Hindlimb muscle (tissue), 1 donor: ENCODE measurements at regions not wholly inside any gene's neighbourhood (a gene's known extent, or its start where the extent isn't known, plus 50 kb on each side); places are given as distances from the start of the nearest gene placed in this dataset.

Source experiments
- DNase-seq: peaks from one replicate; pipeline ENCODE4 v3.0.0-alpha.2; 2013

DNA sequence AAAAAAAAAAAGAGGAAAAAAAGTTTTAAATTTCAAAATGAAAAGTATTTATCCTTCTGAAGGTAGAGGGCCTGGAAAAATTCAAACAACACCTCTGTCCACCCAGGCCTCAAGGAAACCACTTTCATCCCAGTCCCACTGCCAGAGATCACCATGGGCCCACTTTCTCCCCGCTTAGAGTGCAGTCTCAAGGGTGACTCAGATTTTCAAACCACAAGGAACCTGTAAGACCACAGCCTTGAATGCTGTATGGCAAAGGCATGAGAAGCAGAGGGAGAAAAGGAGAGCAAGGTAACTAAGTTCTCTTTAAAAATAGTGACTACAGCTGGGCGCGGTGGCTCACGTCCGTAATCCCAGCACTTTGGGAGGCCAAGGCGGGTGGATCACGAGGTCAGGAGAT lies 87.9 kb upstream of the PACRGL start:
- no peak for DNase-seq

DNA sequence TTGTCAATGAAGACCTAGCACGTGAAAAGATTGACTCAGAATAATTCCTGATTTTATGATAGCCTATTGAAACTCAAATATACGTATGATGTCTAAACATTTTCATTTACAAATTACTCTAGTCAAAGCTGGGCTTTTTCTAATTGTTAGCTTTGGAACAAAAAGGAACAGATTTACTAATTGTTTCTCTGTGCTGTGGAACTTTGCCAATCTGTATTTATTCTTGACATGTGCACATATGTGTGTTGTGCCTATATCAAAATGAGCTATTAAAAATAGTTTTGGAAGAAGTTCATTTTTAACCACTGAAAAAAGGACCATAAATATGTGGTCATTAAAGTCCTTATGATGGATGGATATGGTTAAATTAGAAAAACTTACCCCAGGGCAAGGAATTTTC lies 85.4 kb upstream of the PACRGL start:
- DNase-seq: no peak

DNA sequence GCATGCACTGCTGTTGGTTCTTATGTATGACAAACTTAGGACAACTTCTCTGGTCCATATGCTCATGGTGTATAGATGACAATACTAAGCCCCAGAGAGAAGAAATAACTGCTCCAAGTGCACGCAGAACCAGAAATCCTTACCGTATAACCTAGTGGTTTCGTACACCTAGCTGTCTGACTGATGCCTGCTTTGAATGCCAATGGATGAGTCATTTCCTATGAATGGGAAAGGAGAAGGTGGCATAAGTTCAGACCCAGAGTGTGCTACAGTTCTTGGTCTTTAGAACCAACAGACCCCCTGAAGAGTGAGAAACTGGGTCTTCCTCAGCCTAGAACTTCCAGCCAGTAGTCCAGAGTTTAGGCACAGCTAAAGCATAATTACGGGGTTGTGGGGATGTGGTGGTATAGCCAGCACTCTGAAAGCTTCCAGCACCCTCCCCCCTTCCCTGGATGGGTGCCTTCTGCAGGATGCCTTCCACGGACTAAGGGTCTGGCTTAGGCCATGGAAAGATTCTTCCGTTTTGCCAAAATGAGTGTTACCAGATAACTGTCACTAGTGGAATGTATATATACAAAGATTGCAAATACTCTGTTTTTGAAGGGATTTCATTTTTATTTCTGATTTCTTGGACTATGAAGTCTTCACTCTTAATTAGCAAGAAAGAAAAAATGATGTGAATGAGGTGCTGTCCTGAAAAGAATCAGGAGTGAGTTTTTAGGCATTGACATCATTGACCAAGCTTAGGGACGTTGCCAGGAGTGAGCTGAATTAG lies 84.6 kb upstream of the PACRGL start:
- DNase-seq: no peak

DNA sequence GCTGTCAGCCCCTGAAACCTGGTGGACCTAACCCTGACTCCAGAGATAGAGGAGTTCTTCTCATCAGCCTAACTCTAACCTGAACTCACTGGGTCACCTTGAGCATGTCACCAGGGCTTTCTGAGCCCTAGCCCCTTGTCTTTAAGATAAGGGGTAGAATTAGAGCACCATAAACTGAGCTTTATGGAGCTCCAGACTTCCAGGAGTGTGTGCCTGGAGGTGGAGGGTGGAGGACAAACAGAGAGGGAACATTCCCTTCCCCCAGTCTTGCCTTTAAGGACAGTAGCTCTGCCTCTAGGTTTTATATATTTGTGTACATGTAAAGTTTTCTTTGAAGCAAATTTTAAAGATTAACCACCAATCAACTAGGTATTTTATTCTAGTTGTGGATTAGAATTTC lies 83.9 kb upstream of the PACRGL start:
- DNase-seq: no peak

DNA sequence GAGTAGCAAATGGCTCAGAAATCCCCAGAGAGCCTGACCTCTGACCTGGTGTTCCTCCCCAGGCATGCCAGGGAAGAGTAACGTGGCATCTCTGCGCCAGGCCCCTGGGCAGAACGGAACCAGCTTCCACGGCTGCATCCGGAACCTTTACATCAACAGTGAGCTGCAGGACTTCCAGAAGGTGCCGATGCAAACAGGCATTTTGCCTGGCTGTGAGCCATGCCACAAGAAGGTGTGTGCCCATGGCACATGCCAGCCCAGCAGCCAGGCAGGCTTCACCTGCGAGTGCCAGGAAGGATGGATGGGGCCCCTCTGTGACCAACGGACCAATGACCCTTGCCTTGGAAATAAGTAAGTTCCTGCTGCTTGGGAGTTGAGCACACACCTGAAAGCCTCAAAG lies 83.4 kb upstream of the PACRGL start:
- DNase-seq: no peak

DNA sequence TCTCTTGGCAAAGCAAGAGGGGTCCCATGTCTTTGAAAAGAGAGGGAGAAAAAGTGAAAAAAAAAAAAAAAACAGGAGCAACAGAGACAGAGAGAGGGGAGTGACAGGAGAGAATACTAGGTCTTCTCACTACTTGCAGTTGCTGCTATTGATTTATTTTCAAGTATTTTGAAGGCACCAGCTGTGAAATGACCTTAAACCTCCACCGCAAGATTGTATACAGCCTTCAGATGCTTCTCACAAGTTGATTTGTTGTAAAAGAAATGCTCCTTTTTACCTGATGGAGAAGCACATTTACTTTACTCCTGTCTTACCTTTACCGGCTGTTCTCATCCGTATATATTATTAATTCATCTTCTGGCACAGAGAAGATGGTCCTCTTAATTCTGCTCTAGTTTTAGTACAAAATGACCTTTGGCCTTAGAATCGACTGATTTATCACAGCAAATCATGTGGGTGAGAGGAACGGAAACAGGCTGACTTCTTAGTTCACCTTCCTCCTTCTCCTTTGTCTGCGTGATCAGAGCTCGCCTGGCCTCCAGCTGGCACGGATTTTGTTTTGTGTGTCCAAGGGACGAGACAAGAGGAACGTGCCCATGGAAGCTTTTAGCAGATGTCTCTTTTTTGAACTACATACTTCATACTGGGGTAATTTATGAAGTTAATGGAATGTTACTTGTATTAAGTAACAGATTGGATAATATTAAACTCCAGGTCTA lies 82.4 kb upstream of the PACRGL start:
- peak; percentile 68 for DNase-seq

DNA sequence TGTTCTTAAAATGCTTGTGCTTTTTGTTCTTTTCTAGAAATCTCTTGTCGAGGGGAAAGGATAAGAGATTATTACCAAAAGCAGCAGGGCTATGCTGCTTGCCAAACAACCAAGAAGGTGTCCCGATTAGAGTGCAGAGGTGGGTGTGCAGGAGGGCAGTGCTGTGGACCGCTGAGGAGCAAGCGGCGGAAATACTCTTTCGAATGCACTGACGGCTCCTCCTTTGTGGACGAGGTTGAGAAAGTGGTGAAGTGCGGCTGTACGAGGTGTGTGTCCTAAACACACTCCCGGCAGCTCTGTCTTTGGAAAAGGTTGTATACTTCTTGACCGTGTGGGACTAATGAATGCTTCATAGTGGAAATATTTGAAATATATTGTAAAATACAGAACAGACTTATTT lies 81.5 kb upstream of the PACRGL start:
- DNase-seq: no peak

DNA sequence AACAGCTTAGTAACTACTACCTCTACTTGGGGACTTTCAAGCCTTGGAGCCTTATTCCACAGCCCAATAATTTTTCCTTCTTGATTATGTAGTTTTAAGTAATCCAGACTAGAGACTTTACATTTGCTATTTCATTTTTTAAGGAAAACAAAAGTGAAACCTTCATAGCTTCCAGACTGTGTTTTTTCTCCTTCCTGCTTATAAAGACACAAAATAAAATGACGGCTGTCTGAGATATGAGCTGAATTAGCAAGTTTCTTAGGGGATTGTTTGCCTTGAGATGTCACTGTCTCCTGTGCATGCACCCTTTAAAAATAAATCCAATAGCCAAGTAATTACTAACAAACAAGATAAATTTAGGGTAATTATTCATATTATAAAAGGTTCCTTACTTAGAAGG lies 78.8 kb upstream of the PACRGL start:
- DNase-seq: no peak

DNA sequence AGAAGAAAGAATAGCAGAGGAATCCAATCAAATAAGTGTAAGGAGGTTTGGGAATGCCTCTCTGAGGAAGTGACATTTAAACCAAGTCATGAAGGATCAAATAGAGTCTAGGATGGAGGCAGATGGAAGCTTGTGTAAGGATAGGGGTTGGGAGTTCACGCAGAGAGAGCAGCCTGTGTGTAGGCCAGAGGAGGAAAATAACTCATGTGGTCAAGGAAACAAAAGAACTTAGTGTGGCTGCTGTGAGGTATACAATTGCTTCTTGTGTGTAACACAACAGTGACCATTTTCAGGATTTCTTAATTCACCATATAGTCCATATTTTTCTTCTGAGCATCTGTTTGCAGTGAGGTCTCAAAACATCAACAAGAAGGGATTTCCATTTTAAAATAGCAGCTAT lies 77.6 kb upstream of the PACRGL start:
- no peak for DNase-seq

DNA sequence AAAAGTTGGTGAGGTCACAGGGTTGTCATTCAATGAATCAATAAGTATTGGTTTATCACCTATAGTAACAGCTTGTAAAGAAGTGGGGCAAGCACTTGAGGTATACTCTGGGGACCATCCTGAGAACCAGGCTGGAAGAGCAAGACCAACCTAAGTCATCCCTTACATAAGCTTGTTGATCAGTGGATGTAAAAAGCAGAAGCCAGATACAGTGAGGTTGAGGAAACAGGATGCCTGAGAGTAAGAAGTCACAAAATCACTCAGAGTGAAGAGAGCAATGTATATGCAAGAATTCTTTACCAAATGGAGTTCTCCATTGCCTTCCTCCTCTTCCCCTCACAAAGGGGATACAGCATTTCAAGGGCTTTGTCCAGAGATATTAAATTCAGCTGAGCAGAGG lies 76.3 kb upstream of the PACRGL start:
- DNase-seq: no peak

DNA sequence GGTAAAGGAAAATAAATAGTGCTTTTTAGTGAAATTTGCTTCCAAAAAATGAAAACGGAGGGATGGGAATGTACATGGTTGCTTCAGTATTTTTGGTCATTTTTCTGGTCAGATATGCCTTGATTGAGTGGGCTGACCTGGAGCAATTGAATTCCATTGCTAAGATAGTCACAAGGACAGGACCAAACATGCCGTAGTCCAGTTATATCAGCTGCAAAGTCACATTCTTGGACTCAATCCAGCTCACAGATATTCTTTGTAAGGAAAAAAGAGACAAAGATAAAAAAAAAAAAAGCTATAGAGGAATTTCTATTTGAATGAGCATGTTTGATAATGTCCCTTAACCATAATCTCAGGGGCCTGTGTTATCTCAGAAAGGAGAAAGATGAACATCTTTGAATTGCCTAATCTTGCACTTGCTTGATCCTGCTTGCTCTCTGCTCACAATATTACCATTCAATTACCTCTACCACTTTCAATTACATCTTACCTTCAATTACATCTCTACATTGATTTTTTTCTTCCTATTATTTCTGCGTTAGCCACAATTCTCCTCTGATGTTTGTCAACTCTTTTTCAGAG lies 75.4 kb upstream of the PACRGL start:
- no peak for DNase-seq

DNA sequence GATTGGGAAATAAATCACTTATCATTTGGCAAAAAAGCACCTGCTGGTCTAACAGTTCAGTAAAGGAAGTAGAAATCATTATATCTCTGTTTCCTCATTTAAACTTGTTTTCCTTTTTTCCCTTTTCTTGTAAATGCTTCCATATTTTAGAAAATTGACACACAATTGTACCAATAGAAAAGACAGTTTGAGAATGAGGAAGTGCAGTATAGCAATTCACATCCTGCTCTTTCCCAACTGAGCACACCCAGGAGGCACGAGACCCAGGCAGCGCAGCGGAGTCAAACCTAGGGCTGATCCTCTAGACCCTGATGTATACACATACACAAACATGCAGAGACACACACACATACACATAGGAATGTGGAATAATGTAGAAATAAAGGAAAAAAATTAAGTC lies 74.8 kb upstream of the PACRGL start:
- no peak for DNase-seq

DNA sequence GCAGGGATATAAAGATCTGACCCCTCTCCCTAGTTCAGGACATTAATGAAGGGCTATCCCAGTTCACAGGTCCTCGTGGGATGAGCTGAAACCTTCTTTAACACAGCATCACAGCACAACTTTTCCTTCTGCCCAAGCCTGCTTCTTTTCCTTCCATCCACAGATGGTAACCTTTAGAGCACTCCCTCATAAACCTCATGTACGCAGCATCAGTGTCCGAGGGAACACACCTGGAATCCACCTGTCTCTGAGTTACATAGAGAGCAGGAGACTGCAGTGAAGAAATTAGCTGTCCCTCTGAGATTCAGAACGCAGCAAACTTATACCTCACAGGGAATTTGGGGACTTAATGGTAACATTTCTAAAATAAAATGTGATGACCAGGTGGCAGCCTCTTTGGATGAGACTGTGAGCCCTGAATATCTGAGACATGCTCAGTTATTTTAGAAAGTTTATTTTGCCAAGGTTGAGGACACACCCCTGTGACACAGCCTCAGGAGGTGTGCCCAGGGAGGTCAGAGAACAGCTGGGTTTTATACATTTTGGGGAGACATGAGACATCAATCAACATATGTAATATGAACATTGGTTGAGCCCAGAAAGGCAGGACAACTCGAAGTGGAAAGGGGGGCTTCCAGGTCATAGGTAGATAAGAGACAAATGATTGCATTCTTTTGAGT lies 73.8 kb upstream of the PACRGL start:
- no peak for DNase-seq

DNA sequence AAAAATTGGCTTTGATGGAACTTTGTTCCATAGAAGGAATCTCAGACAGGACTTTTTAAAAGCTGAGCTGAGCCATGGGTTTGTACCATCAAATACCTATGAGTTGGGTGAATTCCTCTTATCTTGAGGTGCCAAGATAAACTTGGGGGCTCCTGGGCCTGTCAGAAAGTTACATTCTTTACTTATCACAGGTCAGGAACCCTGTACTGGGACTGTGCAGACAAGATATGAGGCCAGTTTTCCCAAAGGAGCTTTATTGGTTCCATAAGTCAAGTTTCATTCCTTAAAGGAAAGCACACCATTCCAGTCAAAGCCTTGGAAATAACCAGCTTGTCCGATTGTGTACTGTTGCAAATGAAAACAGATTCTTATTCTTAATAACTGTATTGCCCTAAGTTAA lies 72.4 kb upstream of the PACRGL start:
- no peak for DNase-seq

DNA sequence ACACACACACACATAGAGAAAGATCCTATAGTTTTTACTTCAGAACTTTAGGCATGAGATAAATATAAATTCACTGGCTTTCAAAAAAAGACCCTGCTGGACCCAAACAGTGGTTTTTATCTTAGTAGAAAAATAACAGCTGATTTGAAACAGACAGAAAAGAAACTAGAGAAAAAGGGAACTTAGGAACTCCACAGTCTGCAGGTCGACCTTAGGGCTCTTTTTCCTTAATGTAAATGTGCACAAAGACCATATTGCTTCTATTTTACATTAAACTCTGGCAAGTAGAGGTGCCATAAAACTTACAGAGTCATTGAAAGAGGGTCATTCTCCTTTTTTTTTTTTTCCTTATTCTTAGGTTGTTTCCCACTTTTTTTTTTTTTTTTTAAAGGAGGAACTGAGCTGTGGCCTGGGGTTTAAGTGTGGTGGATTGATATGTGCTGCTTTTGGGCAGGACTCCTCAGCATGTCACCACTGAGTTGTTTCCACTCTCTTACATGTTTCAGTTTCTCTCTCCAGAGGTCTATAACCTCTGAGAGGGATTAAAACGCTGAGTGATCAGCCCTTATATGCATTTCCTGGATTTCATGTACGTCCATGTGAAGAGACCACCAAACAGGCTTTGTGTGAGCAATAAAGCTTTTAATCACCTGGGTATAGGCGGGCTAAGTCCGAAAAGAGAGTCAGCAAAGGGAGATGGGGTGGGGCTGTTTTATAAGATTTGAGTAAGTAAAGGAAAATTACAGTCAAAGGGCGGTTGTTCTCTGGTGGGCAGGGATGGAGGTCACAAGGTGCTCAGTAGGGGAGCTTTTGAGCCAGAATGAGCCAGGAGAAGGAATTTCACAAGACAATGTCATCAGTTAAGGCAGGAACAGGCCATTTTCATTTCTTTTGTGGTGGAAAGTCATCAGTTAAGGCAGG lies 70.8 kb upstream of the PACRGL start:
- no peak for DNase-seq

DNA sequence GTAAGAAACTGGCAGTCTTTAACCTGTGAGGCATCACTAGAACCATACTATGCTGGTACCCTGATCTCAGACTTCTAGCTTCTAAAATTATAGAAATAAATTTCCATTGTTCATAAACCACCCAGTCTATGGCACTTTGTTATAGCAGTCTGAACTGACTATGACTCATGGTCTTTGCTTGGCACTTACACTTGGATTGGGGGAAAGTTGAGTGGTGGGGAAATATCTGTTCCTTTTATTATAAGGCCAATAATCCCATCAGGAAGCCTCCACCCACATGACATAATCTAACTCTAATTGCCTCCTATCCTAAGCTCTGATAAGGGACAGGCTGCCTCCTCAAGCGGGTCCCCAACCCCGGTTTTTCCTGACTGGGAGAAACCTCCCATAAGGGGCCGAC lies 61.4 kb upstream of the PACRGL start:
- DNase-seq: no peak

DNA sequence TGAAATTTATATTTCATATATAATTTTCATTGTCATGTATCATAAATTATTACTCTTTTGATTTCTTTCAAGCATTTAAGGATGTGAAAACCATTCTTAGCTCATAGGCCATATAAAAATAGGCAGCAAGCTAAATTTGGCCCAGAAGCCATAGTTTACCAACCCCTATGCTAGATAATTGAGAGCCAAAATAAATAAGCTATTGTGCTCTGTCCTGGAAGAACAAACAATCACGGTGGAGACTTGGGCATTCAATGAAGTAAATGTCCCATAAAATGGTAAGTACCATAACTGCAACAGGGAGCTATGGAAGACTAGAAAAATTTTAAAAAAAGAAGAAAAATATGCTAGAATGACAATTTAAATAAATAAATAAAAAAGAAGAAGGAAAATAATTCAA lies 60.9 kb upstream of the PACRGL start:
- no peak for DNase-seq

DNA sequence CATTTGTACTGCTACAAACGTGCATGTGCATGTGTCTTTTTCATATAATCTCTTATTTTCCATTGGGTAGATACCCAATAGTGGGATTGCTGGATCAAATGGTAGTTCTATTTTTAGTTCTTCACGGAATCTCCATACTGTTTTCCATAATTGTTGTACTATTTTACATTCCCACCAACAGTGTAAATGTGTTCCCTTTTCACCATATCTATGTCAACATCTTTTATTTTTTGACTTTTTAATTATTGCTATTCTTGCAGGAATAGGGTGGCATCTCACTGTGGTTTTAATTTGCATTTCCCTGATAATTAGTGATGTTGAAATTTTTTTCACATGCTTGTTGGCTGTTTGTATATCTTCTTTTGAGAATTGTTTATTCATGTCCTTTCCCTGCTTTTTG lies 59.3 kb upstream of the PACRGL start:
- no peak for DNase-seq

DNA sequence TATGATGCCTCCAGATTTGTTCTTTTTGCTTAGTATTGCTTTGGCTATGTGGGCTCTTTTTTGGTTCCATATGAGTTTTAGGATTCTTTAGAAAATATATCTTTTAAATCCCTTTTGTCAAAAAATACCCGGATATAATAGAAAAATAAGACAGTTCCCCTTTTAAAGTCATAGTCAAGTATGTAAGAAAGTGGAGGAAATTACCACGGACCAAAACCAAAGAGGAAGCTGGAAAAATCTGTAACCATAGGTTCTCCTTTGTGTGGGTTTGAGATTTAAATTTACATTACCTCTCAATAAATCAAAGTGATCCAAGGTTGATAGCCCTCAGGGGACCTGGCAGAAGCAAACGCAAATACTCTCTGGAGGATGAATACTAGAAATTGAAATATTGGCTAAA lies 58.3 kb upstream of the PACRGL start:
- no peak for DNase-seq

DNA sequence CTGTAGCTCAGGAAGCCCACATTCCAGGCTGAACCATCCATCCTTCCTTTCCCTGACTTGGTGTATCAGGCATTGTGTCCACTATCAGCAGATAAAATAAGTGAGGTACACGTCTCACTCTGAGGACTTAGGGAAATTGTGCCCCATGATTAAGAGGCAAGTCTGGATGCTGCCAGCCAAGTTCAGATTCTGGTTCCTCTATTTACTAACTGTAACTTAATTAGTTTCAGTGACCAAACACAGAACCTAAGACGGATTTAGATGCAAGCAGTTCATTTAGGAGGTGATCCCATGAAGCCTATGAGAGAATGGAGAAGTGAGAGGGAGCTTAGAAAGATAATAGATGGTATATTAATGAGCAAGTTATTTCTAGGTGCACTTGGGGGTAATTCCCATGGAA lies 56.6 kb upstream of the PACRGL start:
- no peak for DNase-seq

DNA sequence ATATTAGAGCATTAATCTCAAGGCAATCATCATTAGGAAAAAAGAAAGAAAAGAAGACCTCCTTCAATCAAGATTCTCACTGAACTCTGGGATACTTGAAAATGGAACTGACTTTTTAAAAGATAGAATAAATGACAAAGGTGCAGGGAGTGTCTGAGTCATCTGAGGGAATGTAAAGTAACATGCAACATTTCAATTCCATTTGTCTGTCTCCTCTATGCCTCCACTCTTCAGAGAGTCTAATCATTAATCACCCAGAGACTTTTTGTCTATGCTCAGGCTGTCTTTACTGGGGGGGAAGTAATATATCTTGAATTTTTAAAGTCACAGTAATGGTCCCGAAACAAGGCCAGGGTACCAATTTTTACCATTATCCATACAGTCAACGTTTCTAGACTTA lies 55.0 kb upstream of the PACRGL start:
- no peak for DNase-seq

DNA sequence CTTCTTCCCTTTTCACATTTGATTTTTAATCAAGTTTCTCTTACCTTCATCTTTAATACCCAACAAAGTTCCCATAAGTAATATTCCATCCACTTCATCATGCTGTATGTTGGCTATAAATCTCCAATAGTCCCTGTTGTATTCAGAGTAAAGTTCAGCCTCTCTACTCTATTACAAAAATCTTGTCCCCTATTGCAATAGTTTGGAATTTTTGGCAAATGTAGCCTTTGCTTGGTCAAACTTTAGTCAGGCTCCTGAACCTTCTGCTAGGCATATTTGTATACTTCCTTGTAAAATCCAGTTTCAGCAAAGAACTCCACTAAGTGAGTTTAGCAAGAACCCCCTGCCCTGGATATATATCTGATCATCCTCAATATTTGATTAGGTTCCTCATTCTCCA lies 54.0 kb upstream of the PACRGL start:
- DNase-seq: no peak
